ENCODE measurements at regions not wholly inside any gene's neighbourhood (a gene's known extent, or its start where the extent isn't known, plus 50 kb on each side); places are given as distances from the start of the nearest gene placed in this dataset.

- TF ChIP-seq CTCF (IDR thresholded peaks at IDR 0.05; ENCODE audit: control extremely low read depth in 1 of 3, insufficient read depth in 1 of 3, low read depth in 1 of 3, low read length in 3 of 3) (no peak), CHD2 (IDR thresholded peaks at IDR 0.05; ENCODE audit: low read length) (no peak), CREB1 (IDR thresholded peaks at IDR 0.05) (no peak), POLR2A (IDR thresholded peaks at IDR 0.05; ENCODE audit: control extremely low read depth in 1 of 2, low read depth in 2 of 2, low read length in 2 of 2) (no peak), NRF1 (IDR thresholded peaks at IDR 0.05; ENCODE audit: low read depth, low read length) (no peak), RNF2 (IDR thresholded peaks at IDR 0.05; ENCODE audit: borderline replicate concordance, low read depth, low read length, missing control alignments, poor library complexity, severe bottlenecking) (no peak), YY1 (IDR thresholded peaks at IDR 0.05; ENCODE audit: low read depth, low read length) (no peak), EZH2 (IDR thresholded peaks at IDR 0.05; ENCODE audit: low read depth, low read length, severe bottlenecking) (no peak), ATF3 (IDR thresholded peaks at IDR 0.05; ENCODE audit: insufficient read depth, low read depth, low read length) (no peak), POLR2AphosphoS5 (IDR thresholded peaks at IDR 0.05; ENCODE audit: low read depth, low read length) (no peak), MAFK (IDR thresholded peaks at IDR 0.05; ENCODE audit: low read depth, low read length) (no peak), KDM1A (IDR thresholded peaks at IDR 0.05; ENCODE audit: borderline replicate concordance, low read length) (no peak), CBX5 (IDR thresholded peaks at IDR 0.05; ENCODE audit: low read depth, low read length) (no peak), CEBPB (IDR thresholded peaks at IDR 0.05; ENCODE audit: low read depth, low read length) (no peak)
These were observed 93.3 kb upstream of the ZNF267 start for GRCh38 chr16:31780342-31780741.
